DND-41 (cell line): ENCODE measurements at regions not wholly inside any gene's neighbourhood (a gene's known extent, or its start where the extent isn't known, plus 50 kb on each side); places are given as distances from the start of the nearest gene placed in this dataset.

Source experiments
- CTCF ChIP-seq: IDR thresholded peaks from 2 replicates; pipeline ENCODE4 v1.5.1; 2012; ENCODE audit warnings: borderline replicate concordance, low read length, moderate library complexity, mild to moderate bottlenecking; ENCODE audit not compliant: poor library complexity, severe bottlenecking; ENCODE audit errors: extremely low read depth
- EZH2 ChIP-seq: IDR thresholded peaks from 3 replicates; pipeline ENCODE4 v1.6.1; 2012; ENCODE audit warnings: borderline replicate concordance, low read depth, mild to moderate bottlenecking, moderate library complexity, low read length, inconsistent platforms; ENCODE audit not compliant: severe bottlenecking

GRCh38 chr11:115081972-115082371, 403.6 kb downstream of the NXPE2 start:
- TF ChIP-seq CTCF = no peak
- no peak for TF ChIP-seq EZH2
